LNCaP clone FGC (cell line): ENCODE measurements at regions not wholly inside any gene's neighbourhood (a gene's known extent, or its start where the extent isn't known, plus 50 kb on each side); places are given as distances from the start of the nearest gene placed in this dataset.

Experiments used
- DNase-seq: peaks from one replicate; pipeline ENCODE4 v3.0.0-alpha.2; 2011; ENCODE audit warnings: low read depth
- H3K4me3 ChIP-seq: 2 replicates; pipeline ENCODE4 v1.5.1; 2011; ENCODE audit warnings: mild to moderate bottlenecking, low read depth, low read length, control low read depth
- CTCF ChIP-seq: IDR thresholded peaks from 2 replicates; pipeline ENCODE4 v1.5.1; 2012; ENCODE audit warnings: mild to moderate bottlenecking; ENCODE audit not compliant: control insufficient read depth, insufficient read depth; ENCODE audit errors: extremely low read depth

- DNase-seq, result no peak
- TF ChIP-seq CTCF, result no peak
Observed at GRCh38 chr10:128713471-128713870, 587.2 kb upstream of the MKI67 start.

DNA sequence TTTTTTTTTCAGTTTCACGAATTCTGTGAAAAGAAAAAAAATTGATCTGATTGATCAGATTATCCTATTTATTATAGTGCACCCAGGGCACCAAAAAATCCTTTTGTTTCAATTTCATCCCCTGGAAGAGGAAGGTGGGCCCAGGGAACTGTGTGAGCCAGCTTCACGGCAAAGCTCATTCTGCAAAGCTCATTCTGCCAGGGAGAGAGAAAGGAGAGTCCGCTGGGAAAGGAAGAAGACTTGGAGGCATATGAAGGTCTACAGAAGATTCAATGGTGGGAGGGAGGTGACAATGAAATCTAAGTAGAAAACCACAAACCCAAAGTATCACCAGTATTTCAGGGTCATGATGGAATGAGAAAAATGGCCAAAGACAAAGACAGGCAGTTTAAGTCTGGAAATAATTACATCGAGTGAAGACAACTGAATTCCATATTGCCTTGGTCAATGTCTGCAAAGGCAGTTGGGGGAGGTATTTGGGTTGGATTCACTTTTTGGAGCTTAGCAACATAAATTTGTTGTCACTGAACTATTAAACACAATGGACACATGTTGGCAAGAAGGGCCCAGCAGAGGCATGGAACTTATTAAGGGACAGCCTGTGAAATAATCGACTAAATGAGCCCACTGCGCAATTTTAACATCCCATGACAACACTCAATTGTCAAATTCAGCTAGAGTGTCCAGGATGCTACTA is 587.8 kb upstream of the MKI67 start:
- no peak for DNase-seq
- H3K4me3 ChIP-seq, result no peak overlapping the region
- no peak for TF ChIP-seq CTCF

More at GRCh38 chr10:128713471-128713870, 587.2 kb upstream of the MKI67 start:
- H3K4me3 ChIP-seq, result no peak overlapping the region

- H3K4me3 ChIP-seq, result no peak overlapping the region
- TF ChIP-seq CTCF, result no peak
- no peak for DNase-seq
Observed at GRCh38 chr10:128714644-128715415, 588.6 kb upstream of the MKI67 start.

DNA sequence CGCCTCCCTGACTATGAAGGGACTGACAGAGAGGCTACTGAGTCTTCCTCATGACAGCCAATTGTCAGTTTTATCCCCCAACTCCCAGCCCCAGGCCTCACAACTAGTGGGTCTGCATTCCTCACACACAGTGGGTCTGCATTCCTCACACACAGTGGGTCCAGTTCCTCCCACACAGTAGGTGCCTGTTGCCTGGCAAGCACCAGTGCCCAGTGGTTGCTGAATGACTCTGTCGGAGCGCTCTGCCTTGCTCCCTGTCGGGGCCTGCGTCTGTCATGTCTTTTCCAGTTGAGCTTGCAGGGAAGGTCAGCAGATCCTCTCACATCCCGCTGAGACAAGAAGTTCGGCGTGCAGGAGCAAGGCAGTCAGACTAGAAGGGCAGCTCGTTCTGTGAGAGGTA is 590.0 kb upstream of the MKI67 start:
- no peak for TF ChIP-seq CTCF
- no peak overlapping the region for H3K4me3 ChIP-seq
- no peak for DNase-seq

DNA sequence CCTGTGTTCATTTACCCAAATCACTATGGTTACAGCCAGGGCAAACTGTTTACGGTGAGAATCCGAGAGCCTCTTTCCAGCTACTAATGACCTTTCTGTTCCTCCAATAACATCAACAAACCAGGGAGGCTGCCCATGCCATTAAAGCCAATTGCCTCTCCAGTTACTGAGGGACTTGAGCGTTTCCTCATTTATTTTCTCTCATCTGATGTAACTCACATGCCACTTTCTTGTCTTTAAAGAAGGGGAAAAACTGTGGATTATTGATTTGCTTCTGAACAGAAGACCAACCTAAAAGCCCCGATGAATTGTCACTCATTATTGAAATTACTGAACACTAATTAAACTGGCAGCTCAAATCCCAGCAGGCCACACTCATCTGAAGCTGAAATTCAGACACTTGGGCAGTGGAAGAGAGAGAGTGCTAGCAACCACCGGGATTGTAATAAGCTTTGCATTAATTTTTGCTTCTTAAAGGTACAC is 595.8 kb upstream of the MKI67 start:
- TF ChIP-seq CTCF, result no peak
- no peak for DNase-seq
- H3K4me3 ChIP-seq, result no peak overlapping the region

DNA sequence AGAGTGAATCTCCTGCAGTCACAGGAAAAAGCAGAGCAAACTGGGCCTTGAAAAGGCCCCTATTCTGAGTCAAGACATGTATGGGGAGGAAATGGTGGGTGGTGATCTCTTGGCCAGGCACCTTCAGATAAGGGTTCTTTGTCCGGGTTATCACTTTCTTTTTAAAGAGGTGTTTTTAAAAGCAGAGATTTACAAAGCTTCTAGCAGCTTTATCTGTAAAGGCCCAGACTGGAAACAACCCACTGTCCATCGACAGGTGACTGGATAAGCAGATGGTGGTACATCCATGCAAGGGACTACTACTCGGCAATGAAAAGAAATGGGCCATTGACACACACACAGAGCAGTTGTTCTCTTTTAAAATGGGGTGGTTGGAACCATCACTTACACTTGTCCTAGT is 596.7 kb upstream of the MKI67 start:
- DNase-seq, result no peak
- TF ChIP-seq CTCF, result no peak
- no peak overlapping the region for H3K4me3 ChIP-seq
